ENCODE measurements at regions not wholly inside any gene's neighbourhood (a gene's known extent, or its start where the extent isn't known, plus 50 kb on each side); places are given as distances from the start of the nearest gene placed in this dataset.

DNA sequence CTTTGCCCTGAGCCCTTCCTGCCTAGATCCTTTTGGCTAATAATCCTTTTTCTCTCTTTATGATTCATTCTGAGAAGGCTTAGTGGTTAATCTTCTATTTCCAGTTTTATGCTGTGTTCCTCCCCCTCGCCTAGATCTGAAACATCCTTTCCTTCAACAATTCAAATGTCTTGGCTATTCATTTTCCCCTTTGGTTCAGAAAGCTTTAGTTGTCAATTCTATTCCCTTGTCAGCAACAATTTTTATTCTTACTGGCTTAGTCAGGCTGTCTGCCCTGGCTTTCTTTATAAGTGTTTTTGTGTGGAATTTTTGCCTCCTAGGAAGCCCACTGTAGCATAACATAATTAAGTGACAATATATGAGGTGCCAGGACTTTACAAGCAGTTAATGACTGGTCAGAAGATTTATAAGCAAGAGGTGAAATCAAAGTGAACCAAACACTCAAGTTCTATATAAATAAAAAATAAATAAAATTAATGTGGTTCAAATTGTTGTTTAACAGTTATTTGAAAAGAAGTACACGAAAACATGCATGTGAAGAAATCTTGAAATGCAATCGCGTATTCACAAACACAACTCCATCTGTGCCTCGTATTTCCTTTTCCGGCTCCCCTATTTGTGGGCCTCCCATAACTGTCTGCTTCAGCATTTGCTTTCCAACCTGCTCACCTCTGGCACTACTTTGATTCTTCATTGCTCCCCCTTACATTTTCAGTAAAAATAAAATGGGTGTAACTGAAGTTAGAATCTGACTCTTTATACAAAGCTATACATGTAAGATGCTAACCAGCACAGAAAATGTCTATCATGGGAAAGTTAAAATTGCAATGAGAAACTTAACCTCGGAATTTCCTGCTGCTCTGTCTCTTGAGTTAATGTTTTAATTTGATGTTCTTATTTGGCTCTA lies 235.4 kb downstream of the SPRY1 start:
- no peak for DNase-seq (ENCODE audit: low read depth)
- H3K4me3 ChIP-seq (ENCODE audit: low read length) = no peak overlapping the region
- TF ChIP-seq, protein P1, sequence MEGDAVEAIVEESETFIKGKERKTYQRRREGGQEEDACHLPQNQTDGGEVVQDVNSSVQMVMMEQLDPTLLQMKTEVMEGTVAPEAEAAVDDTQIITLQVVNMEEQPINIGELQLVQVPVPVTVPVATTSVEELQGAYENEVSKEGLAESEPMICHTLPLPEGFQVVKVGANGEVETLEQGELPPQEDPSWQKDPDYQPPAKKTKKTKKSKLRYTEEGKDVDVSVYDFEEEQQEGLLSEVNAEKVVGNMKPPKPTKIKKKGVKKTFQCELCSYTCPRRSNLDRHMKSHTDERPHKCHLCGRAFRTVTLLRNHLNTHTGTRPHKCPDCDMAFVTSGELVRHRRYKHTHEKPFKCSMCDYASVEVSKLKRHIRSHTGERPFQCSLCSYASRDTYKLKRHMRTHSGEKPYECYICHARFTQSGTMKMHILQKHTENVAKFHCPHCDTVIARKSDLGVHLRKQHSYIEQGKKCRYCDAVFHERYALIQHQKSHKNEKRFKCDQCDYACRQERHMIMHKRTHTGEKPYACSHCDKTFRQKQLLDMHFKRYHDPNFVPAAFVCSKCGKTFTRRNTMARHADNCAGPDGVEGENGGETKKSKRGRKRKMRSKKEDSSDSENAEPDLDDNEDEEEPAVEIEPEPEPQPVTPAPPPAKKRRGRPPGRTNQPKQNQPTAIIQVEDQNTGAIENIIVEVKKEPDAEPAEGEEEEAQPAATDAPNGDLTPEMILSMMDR (conservative IDR thresholded peaks at IDR 0.05; ENCODE audit: low read depth, low read length) = no peak

DNA sequence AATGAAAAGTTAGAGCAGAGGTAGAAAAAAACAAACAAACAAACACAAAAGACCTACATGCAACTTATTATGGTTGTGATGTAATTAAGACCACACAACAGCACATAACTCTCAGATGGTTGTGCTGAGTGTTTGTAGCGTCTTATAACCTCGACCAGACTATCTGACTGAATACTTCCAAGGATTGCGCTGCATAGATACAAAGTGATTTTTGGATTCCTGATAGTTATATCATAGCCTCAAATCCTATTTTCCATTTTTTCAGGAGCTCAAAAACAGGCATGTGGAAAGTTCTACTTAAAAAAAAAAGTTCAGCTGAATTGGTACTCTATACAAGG lies 236.1 kb downstream of the SPRY1 start:
- DNase-seq (ENCODE audit: low read depth) = no peak
- TF ChIP-seq, protein P1 (conservative IDR thresholded peaks at IDR 0.05; ENCODE audit: low read depth, low read length) = no peak
- no peak overlapping the region for H3K4me3 ChIP-seq (ENCODE audit: low read length)

DNA sequence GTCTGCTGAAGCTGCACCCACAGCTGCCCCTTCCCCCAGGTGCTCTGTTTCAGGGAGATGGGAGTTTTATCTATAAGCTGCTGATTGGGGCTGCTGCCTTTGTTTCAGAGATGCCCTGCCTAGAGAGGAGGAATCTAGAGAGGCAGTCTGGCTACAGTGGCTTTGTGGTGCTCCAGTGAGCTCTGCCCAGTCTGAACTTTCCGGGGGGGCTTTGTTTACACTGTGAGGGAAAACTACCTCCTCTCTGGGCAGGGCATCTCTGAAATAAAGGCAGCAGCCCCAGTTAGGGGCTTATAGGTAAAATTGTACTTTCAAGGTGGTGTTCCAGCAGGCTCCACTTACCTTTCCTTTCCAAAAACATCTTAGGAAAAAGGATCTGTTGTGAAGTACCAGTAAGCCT lies 242.2 kb downstream of the SPRY1 start:
- TF ChIP-seq, protein P1 (conservative IDR thresholded peaks at IDR 0.05; ENCODE audit: low read depth, low read length) = no peak
- H3K4me3 ChIP-seq (ENCODE audit: low read length) = no peak overlapping the region
- DNase-seq (ENCODE audit: low read depth) = no peak

DNA sequence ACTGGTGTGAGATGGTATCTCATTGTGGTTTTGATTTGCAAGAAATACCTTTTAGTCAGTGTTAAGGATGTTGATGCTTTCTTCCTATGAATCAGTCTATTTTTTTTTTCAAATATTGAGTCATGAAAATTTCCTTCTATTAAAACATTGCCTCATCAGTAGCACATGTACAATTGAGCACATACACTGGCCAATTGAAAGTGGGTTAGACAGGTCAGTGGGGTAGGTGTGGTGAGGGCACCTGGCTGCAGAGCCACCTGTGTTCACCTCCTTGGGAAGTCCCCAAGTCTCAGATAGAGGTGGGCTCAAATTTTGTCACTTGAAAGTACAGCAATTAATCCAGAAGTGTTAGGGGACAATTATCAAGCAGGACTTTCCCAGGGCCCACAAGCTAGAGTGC lies 243.7 kb downstream of the SPRY1 start:
- TF ChIP-seq, protein P1 (conservative IDR thresholded peaks at IDR 0.05; ENCODE audit: low read depth, low read length) = no peak
- no peak overlapping the region for H3K4me3 ChIP-seq (ENCODE audit: low read length)
- DNase-seq (ENCODE audit: low read depth) = no peak

DNA sequence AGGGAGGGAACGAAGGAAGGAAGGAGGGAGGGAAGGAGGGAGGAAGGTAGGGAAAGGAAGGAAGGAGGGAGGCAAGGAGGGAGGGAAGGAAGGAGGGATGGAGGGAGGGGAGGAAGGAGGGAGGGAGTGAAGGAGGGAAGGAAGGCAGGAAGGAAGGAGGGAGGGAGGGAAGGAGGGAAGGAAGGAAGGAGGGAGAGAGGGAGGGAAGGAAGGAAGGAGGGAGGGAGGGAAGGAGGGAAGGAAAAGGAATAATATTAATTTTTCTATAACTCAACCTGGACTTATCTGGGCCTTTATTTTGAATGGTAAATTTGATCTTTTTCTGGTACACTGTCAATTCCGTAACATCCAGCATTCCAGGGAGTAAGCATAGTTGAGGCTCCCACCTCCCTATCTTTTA lies 244.2 kb downstream of the SPRY1 start:
- TF ChIP-seq, protein P1 (conservative IDR thresholded peaks at IDR 0.05; ENCODE audit: low read depth, low read length) = no peak
- no peak overlapping the region for H3K4me3 ChIP-seq (ENCODE audit: low read length)
- DNase-seq (ENCODE audit: low read depth) = no peak

DNA sequence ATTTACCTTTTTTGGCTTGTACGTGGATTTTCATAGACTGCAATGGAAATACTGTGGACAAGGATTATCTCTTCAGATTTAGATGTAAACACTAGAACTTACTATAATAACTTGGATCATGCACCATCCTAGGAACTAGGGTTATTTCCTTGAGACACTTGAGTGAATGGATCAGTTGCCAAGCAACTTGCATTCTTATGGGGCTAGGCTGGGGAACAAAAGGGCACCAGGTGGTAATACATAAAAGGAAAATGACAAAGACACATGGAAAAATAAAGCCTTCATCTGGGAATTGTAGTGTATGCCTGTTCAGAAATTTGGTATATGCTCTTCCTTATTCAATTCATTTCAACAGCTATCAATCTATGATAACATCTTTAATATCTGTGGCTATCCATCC lies 247.1 kb downstream of the SPRY1 start:
- no peak overlapping the region for H3K4me3 ChIP-seq (ENCODE audit: low read length)
- TF ChIP-seq, protein P1 (conservative IDR thresholded peaks at IDR 0.05; ENCODE audit: low read depth, low read length) = no peak
- DNase-seq (ENCODE audit: low read depth) = no peak

DNA sequence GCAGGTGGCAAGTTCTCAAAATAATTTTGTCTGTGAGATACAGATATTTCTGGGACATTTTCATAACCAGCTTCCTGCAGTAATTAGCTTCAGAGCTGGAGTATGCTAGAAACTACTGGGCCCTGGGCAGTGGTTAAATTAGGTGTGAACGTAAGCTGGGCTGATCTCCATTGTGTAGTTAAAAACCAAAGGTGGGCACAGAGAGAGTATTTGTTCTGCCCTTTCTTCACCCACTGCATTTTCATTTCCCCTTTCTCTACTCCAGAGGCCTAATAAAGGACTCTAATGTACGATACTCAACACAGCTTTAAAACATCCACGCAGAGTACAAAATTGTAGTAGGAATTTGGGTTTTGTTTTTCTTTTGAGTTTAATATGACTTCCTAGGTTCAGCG lies 252.7 kb downstream of the SPRY1 start:
- DNase-seq (ENCODE audit: low read depth) = no peak
- TF ChIP-seq, protein P1 (conservative IDR thresholded peaks at IDR 0.05; ENCODE audit: low read depth, low read length) = no peak
- no peak overlapping the region for H3K4me3 ChIP-seq (ENCODE audit: low read length)
